Left ventricle myocardium inferior (tissue), 1 donor: ENCODE measurements at regions not wholly inside any gene's neighbourhood (a gene's known extent, or its start where the extent isn't known, plus 50 kb on each side); places are given as distances from the start of the nearest gene placed in this dataset.

ENCODE experiments used
- DNase-seq: peaks from one replicate; pipeline ENCODE4 v3.0.0-alpha.2; 2020
- H3K27ac ChIP-seq: fragments of 200-600 bp; replicated peaks from 2 replicates; pipeline ENCODE4 v1.8.0; 2021
- H3K27me3 ChIP-seq: fragments of 200-600 bp; 2 replicates; pipeline ENCODE4 v1.8.0; 2021; ENCODE audit warnings: low read depth
- H3K36me3 ChIP-seq: fragments of 200-600 bp; 2 replicates; pipeline ENCODE4 v1.8.0; 2021
- H3K4me1 ChIP-seq: fragments of 200-600 bp; 2 replicates; pipeline ENCODE4 v1.8.0; 2021
- H3K4me3 ChIP-seq: fragments of 200-600 bp; 2 replicates; pipeline ENCODE4 v1.8.0; 2021; ENCODE audit warnings: mild to moderate bottlenecking, moderate library complexity
- H3K9me3 ChIP-seq: fragments of 200-600 bp; replicated peaks from 2 replicates; pipeline ENCODE4 v1.8.0; 2021
- intact Hi-C: fragments of 100-400 bp; cut with micrococcal nuclease; formaldehyde crosslinking; loops from one replicate; pipeline ENCODE4 v1.11.0; 2022
- TF ChIP-seq, protein P1 (sequence below): fragments of 200-600 bp; IDR thresholded peaks from 2 replicates; pipeline ENCODE4 v1.8.0; 2021; ENCODE audit warnings: antibody characterized with exemption, mild to moderate bottlenecking, borderline replicate concordance
- donor health status: DM: no; HTN: yes; CAD: no; lungs with severe emphysema.

DNA sequence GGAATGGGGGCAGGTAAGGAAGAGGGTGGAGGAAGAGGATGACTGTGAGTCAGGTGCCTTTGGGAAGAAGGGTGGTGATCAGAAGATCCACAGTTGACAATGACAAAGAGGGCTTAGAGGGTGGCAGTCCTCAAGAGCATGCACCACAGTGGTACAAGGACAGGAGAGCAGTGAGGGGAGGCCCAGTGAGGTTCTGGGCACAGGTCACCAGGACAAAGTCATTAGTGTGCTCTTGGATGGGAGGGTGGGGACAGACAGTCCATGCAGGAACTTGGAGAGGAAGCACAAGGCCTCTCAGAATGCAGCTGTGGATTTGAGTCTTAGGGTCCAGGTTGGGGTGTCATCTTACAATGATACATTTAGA is 75.1 kb downstream of the RHOU start:
- no peak for DNase-seq
- Histone ChIP-seq H3K36me3 (no peaks in the 10 kb centered on the region), H3K27ac (no peak overlapping the region), H3K9me3 (no peaks in the 10 kb centered on the region), H3K4me3 (no peak overlapping the region), H3K27me3 (peaks cover 31% of the 10 kb centered on the region), H3K4me1 (peaks cover 7% of the 10 kb centered on the region)
- TF ChIP-seq, protein P1, sequence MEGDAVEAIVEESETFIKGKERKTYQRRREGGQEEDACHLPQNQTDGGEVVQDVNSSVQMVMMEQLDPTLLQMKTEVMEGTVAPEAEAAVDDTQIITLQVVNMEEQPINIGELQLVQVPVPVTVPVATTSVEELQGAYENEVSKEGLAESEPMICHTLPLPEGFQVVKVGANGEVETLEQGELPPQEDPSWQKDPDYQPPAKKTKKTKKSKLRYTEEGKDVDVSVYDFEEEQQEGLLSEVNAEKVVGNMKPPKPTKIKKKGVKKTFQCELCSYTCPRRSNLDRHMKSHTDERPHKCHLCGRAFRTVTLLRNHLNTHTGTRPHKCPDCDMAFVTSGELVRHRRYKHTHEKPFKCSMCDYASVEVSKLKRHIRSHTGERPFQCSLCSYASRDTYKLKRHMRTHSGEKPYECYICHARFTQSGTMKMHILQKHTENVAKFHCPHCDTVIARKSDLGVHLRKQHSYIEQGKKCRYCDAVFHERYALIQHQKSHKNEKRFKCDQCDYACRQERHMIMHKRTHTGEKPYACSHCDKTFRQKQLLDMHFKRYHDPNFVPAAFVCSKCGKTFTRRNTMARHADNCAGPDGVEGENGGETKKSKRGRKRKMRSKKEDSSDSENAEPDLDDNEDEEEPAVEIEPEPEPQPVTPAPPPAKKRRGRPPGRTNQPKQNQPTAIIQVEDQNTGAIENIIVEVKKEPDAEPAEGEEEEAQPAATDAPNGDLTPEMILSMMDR = no peak
- intact Hi-C loops = no loop called here

DNA sequence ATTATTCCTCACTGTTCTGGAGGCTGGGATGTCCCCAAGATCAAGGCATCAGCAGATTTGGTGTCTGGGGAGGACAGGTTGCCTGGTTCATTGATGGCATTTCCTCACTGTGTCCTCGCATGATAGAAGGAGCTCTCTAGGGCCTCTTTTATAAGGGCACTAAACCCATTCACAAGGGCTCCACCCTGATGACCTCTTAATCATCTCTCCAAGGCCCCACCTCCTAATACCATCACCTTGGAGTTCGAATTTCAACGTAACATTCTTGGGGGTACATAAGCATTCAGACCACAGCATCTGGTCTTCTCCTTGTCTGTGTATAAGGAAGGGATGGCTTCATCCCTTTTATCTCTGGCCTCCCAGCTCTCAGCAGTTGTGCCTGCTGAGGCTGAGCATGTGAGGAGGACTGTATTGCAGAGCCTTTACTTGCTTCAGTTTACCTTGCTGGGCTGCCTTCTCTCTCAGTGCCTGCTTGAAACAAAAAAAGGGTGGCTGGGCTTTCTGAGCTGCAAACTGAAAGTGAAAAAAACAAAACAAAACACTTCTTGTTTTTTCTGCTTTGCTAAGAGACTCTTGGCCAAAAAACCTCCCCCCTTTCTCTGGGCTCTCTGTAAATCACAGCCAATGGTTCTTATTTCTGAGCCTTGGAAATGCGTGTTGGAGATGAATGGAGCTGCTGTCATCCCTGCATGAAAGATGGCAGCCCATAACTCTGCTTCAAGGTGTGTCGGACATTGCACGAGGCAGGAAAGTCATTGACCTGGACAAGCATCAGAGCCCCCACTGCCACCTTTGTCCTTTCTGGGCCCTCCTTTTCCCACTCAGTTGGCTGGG is 75.8 kb downstream of the RHOU start:
- intact Hi-C loops = no loop called here
- peak overlapping the region; percentile 19 for H3K27ac ChIP-seq
- no peak for DNase-seq
- H3K9me3 ChIP-seq = no peaks in the 10 kb centered on the region
- no peak overlapping the region for H3K4me3 ChIP-seq
- H3K36me3 ChIP-seq = no peaks in the 10 kb centered on the region
- H3K27me3 ChIP-seq = peaks cover 35% of the 10 kb centered on the region
- TF ChIP-seq, protein P1 = no peak
- peaks cover 7% of the 10 kb centered on the region for H3K4me1 ChIP-seq

DNA sequence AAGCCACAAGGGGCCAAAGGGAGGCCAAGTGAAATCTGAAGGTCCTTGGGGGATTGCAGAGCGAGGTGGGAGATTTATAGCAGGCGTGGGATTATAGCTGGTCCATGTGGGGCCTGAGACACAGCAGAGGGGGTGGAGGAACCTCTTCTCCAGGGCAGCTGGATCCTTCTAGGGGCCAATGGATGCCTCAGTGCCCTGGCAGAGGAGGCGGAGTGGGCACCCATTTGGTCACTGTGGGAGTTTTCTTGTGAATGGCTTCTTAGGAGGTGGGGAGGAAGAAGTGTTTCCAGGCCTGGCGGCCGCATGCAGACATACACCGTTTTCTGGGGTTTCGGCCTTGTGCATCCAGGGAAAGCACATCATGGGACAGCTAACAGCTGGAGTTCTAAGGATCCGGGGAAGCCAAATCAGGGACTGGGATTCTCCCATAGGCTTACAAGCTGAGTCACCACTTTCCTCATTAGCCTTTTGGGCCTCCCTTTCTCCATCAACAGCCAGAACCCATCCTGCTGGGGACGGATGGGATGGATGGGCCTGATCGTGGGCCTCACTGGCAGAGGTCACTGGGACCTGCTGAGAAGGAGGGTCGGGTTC is 76.5 kb downstream of the RHOU start:
- Histone ChIP-seq H3K4me1 (peaks cover 7% of the 10 kb centered on the region), H3K27me3 (peaks cover 29% of the 10 kb centered on the region), H3K4me3 (no peak overlapping the region), H3K27ac (no peak overlapping the region), H3K36me3 (no peaks in the 10 kb centered on the region), H3K9me3 (no peaks in the 10 kb centered on the region)
- TF ChIP-seq, protein P1 = no peak
- intact Hi-C loops = no loop called here
- DNase-seq = no peak

DNA sequence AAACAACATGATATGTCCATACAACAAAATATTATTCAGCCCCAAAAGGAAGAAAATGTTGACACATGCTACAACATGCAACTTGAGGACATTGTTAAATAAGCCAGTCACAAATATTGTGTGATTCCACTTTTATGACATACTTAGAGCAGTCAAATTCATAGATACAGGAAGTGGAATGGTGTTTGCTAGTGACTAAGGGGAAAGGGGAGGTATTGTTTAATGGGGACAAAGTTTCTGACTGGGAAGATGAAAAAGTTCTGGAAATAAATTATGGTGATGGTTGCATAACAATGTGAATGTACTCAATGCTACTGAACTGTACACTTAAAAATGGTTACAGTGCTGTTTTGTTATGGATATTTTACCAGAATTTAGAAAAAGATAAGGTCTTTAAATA is 77.7 kb downstream of the RHOU start:
- intact Hi-C loops = no loop called here
- Histone ChIP-seq H3K4me3 (no peak overlapping the region), H3K4me1 (peaks cover 7% of the 10 kb centered on the region), H3K27ac (no peak overlapping the region), H3K27me3 (peaks cover 26% of the 10 kb centered on the region), H3K9me3 (no peaks in the 10 kb centered on the region), H3K36me3 (no peaks in the 10 kb centered on the region)
- no peak for DNase-seq
- TF ChIP-seq, protein P1 = no peak

DNA sequence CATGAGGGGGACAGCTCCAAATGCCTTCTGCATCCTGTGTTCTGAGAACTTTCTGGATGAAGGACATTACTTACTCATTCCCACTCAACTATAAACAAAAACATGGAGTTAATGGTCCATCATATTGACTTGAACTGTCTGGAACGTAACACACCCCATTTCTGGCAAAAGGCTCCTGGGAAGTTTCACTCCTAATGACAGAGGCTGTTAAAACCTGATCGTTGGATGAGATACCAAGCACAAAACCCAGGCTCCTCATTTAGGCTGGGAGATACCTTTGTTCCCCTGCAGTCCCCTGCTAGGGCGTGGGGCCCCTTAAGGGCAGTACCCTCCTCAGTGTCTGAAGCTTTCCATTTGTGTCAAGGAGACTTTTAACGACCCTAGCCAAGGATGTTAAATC is 78.9 kb downstream of the RHOU start:
- TF ChIP-seq, protein P1 = no peak
- no peaks in the 10 kb centered on the region for H3K9me3 ChIP-seq
- no peak for DNase-seq
- H3K27me3 ChIP-seq = peaks cover 26% of the 10 kb centered on the region
- intact Hi-C loops = no loop called here
- no peaks in the 10 kb centered on the region for H3K36me3 ChIP-seq
- H3K4me1 ChIP-seq = peaks cover 7% of the 10 kb centered on the region
- no peak overlapping the region for H3K4me3 ChIP-seq
- H3K27ac ChIP-seq = no peak overlapping the region
